ENCODE measurements at regions not wholly inside any gene's neighbourhood (a gene's known extent, or its start where the extent isn't known, plus 50 kb on each side); places are given as distances from the start of the nearest gene placed in this dataset.

- peak; percentile 28 for DNase-seq
Observed at GRCh38 chr12:102573237-102573636, 92.9 kb upstream of the IGF1 start.

DNA sequence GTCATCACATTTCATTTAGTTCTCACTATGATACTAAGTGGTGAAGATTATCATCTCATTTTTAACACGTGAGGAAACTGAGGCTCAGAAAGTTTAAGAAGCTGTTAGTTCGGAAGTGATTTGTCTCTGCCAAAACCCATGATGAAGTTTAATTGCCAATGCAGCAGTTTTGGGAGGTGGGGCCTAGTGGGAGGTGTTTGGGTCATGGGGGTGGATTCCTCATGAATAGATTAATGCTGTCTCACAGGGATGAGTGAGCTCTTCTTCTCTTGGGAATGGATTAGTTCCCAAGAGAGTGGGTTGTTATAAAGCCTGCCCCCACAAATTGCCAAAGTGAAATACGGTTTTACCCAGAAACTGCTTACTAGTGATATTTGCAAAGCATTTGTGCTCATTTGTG lies 91.5 kb upstream of the IGF1 start:
- peak; percentile 6 for DNase-seq

DNA sequence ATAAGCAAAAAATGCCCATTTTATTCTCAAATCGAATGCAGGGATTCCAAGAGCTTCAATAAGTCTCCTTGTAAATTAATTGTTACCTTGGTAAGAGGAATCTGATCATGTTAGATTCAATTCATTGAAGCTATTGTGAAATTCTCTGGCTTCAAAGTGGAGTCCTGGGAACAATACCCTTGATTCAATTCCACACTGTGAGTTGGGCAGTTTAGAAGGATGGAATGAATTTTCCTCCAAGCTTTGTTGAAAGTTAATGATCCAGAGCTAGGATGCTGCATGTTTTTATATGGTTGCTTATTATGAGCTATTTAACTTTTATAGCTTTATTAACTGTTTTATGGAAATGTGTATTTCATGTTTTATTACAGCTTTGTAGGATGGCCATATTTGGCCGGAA lies 89.9 kb upstream of the IGF1 start:
- no peak for DNase-seq

DNA sequence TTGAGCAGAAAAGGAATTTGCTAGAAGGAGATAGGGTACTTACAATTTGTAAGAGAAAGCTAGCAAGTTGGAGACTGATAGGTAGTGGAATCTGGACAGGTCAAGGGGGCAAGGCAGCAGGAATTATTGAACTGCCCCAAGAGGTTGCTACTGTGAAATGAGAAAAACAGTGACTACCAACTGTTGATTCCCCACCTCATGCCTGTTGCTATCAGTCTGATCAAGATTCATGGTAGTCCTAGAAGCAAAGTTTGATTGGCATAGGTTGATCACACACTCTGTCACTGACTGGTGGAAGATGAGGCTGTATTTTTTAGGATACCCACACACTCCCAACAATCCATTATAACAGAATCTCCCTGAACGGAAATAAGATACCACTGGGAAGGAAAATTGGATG lies 89.4 kb upstream of the IGF1 start:
- DNase-seq, result no peak

DNA sequence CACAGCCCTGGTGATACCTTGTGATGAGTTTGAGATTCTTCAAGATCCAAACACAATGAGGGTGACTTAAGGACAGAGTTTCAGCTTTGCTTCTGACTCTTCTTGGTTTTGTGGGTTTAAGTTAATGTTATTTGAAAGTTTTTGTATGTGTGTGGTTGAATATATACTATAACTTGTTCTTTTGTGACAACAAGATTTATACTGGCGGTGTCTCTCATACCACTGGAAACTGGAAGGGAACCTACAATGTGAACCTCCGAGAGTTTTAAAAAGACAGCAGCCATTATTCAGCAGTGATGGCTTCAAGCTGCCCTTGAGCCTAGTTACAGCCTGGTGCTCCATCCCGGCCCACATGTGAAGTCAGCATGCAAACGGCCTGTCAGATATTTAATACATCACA lies 87.9 kb upstream of the IGF1 start:
- peak; percentile 73 for DNase-seq

GRCh38 chr12:102567031-102567985 lies 86.9 kb upstream of the IGF1 start:
- peak; percentile 93 for DNase-seq

GRCh38 chr12:102565555-102565954 lies 85.2 kb upstream of the IGF1 start:
- no peak for DNase-seq

GRCh38 chr12:102564026-102564425 lies 83.7 kb upstream of the IGF1 start:
- DNase-seq, result no peak

- DNase-seq, result no peak
Observed at GRCh38 chr12:102562836-102563425, 82.6 kb upstream of the IGF1 start.

DNA sequence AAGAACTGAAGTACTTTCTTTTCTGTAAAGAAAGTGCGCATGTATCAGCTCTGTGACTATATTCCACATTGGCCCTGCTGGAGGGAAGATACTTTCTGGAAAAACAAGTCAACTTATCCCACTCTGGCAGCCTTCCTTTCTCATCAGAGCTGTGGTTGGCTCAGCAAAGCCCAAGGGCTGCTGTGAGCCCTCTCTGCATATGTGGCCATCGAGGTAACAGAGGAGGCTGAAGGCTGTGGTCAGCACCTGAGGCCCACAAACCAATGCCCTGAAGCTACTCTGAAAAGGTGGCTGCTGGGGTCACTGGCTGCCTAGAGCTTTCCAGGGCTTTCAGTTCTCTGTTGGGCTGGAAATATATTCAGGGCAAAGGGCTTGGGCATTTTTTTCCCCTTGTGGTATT lies 70.8 kb upstream of the IGF1 start:
- no peak for DNase-seq

DNA sequence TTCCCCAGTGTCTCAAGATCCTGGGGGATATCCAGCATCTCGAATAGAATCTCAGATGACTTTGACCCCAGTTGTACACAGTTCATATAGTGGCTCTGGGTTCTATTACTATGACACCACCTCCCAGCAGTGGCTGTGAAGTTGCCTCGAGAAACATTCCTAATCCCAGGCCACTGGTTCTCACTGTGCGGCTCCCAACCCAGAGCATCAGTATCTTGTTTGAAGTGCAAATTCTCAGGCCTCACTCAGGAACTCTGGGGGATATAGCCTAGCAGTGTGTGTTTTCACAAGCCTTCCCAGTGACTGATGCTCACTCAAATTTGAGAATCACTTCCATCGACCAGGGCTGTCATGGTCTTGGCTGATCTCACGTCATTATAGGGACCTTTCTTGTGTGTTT lies 69.3 kb upstream of the IGF1 start:
- DNase-seq, result no peak

DNA sequence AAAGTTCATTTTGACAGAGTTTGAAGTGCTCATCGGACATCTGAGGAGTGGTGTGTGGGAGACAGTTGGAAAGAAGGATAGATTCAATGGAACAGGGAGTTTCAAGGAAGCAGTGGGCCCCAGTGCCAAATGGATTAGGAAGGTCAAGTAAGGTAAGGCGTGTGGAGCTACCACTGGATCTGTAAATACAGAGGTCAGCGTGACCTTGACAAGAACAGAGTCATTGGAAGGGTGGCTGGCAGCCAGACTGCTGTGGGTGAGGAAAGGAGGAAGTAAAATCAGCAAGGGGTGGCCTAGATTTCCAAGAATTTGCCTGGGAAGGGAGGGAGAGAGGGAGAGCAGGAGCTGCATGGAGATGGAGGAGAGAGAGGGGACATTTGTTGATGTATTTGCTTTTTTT lies 68.2 kb upstream of the IGF1 start:
- DNase-seq, result no peak

DNA sequence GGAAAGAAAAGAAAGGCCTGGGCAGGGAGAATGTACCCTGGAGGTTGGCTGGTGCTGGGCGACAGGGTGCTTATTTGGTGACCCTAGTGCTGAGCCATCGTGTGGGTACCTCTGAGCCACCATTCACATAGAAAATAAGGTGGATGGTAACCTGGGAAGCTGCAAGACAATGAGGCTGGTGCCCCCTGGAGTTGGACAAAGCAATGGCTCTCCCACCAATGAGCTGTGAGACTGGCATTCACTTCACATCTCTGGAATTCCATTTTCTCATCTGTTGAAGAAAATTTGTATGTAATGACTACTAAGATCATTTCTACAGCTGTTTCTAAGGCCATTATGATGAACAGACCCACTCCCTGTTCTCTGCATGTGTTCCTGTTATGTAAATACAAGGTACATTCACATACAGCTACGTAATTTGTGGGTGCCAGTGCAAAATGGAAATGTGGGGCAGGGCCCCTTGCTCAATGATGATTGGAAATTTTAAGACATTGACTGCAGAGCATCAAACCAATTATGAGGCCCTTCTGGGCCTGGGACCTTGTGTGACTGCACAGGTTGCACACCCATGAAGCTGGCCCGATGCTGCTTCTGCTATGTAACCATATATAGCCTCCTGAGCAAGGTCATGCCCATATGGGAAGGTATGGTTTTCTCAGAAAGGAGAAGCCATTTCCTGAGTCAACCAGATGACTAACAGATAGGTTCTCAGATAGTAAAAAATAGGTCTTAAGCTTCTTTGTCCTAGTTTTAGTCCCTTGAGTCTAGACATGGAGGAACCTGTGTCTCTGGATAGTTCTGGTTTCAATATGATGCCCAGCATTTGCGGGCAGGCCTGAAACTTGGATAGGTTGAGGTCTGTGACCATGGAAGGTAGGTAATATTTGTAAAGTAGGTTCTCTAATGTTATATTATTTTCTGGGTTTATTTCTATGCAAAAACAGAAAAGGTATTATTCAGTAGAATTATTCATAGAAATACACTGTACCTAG lies 63.4 kb upstream of the IGF1 start:
- DNase-seq, result peak; percentile 23

DNA sequence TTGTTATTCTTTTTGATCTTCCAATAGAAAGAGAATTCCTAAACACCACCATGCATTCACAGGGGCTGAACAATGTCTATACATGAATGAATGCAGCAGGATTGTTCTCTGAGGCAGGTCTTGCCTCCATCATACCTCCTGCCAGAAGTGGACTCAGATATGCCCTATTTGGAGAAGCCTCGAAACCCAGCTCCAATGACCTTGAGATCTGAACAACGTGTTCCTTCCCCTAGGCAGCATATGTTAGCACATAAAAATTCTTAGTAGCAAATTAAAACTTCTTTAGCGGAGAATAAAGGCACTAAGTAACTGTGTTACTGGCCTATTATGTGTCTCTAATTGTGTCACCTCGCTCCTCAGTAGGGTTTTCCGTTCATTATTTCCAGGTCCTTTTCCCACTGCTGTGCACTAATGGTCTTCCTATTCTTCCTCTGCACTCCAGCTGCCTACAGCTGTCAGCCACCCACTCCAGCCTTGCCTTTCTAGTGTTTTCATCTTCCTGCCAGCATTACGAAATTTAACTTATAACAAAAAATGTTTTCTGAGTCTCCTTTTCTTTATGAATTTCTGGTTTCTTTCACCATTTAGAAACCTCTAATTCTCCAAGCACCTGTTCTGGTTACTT lies 62.6 kb upstream of the IGF1 start:
- DNase-seq, result no peak

- DNase-seq, result peak; percentile 47
Observed at GRCh38 chr12:102540815-102541385, 60.5 kb upstream of the IGF1 start.

- peak; percentile 94 for DNase-seq
Observed at GRCh38 chr12:102539651-102540553, 59.5 kb upstream of the IGF1 start.

DNA sequence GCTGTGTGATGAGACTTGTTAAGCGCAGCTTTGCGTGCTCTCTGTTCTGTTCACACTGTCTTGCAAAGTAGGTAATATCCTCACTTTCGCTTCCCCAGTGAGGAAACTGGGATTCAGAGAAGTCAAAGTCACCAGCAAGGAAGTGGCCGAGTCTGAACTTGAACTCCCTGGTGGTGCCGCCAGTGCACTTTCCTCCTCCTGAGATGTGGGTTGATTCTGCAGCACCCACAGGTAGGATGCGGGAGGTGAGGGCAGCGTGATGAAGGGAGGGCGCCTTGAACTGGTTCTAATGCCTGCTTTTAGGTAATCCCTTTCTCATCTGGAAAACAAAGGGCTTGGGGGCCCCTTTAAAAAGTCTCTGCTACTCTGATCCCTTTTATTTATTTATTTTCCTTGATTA lies 54.9 kb upstream of the IGF1 start:
- no peak for DNase-seq

- peak; percentile 69 for DNase-seq
Observed at GRCh38 chr12:102534899-102535298, 54.5 kb upstream of the IGF1 start.

- DNase-seq, result peak; percentile 19
Observed at GRCh38 chr12:102533483-102534215, 53.3 kb upstream of the IGF1 start.

All from fibroblast of skin of right quadriceps (primary cell).